Osteocyte (in vitro differentiated cells): ENCODE measurements at regions not wholly inside any gene's neighbourhood (a gene's known extent, or its start where the extent isn't known, plus 50 kb on each side); places are given as distances from the start of the nearest gene placed in this dataset.
A peak's percentile ranks its signal among the peaks of the same experiment; 100 is the strongest.

ENCODE experiments used
- DNase-seq: peaks from one replicate; pipeline ENCODE4 v3.0.0; 2021; ENCODE audit warnings: mixed read lengths; ENCODE audit not compliant: unreplicated experiment; ENCODE audit errors: extremely low spot score
- H3K27ac Mint-ChIP-seq: one replicate; pipeline ENCODE4 v1.8.0; 2021; ENCODE audit warnings: mild to moderate bottlenecking, mixed read lengths; ENCODE audit not compliant: unreplicated experiment
- H3K27me3 Mint-ChIP-seq: one replicate; pipeline ENCODE4 v1.8.0; 2021; ENCODE audit warnings: mixed read lengths; ENCODE audit not compliant: unreplicated experiment
- H3K36me3 Mint-ChIP-seq: one replicate; pipeline ENCODE4 v1.8.0; 2021; ENCODE audit warnings: mixed read lengths; ENCODE audit not compliant: unreplicated experiment
- H3K4me1 Mint-ChIP-seq: one replicate; pipeline ENCODE4 v1.8.0; 2021; ENCODE audit warnings: mixed read lengths; ENCODE audit not compliant: unreplicated experiment
- H3K4me3 Mint-ChIP-seq: one replicate; pipeline ENCODE4 v1.8.0; 2021; ENCODE audit warnings: mild to moderate bottlenecking, moderate library complexity, mixed read lengths; ENCODE audit not compliant: unreplicated experiment
- H3K9me3 Mint-ChIP-seq: one replicate; pipeline ENCODE4 v1.8.0; 2021; ENCODE audit warnings: mixed read lengths; ENCODE audit not compliant: unreplicated experiment
- CTCF ChIP-seq: fragments of 200-600 bp; sonication (generic); IDR thresholded peaks from 2 replicates; pipeline ENCODE4 v1.5.0; 2021; ENCODE audit warnings: antibody characterized with exemption, mild to moderate bottlenecking, moderate library complexity

GRCh38 chr4:164613256-164613655, 140.7 kb upstream of the SMIM31 start:
- no peak for DNase-seq
- no peaks in the 10 kb centered on the region for H3K9me3 Mint-ChIP-seq
- no peaks in the 10 kb centered on the region for H3K36me3 Mint-ChIP-seq
- peaks cover 7% of the 10 kb centered on the region for H3K4me1 Mint-ChIP-seq
- no peak overlapping the region for H3K4me3 Mint-ChIP-seq
- H3K27ac Mint-ChIP-seq: no peak overlapping the region
- H3K27me3 Mint-ChIP-seq: peaks cover 16% of the 10 kb centered on the region
- TF ChIP-seq CTCF: no peak

- no peaks in the 10 kb centered on the region for H3K9me3 Mint-ChIP-seq
- no peak overlapping the region for H3K27ac Mint-ChIP-seq
- no peak for DNase-seq
Observed at GRCh38 chr4:164613792-164614191, 140.1 kb upstream of the SMIM31 start.

GRCh38 chr4:164614329-164614728, 139.6 kb upstream of the SMIM31 start:
- no peak overlapping the region for H3K27ac Mint-ChIP-seq
- H3K27me3 Mint-ChIP-seq: peaks cover 16% of the 10 kb centered on the region

More at GRCh38 chr4:164613792-164614191, 140.1 kb upstream of the SMIM31 start:
- Mint-ChIP-seq H3K4me1 (peaks cover 7% of the 10 kb centered on the region), H3K36me3 (no peaks in the 10 kb centered on the region), H3K4me3 (no peak overlapping the region), H3K27me3 (peaks cover 16% of the 10 kb centered on the region)
- no peak for TF ChIP-seq CTCF

GRCh38 chr4:164614999-164615398, 138.9 kb upstream of the SMIM31 start:
- no peak for TF ChIP-seq CTCF

More at GRCh38 chr4:164614329-164614728, 139.6 kb upstream of the SMIM31 start:
- H3K9me3 Mint-ChIP-seq: no peaks in the 10 kb centered on the region
- DNase-seq: no peak
- H3K4me3 Mint-ChIP-seq: peak overlapping the region; percentile 1
- TF ChIP-seq CTCF: no peak
- H3K36me3 Mint-ChIP-seq: no peaks in the 10 kb centered on the region
- peaks cover 7% of the 10 kb centered on the region for H3K4me1 Mint-ChIP-seq

GRCh38 chr4:164615964-164616363, 138.0 kb upstream of the SMIM31 start:
- H3K4me3 Mint-ChIP-seq: no peak overlapping the region
- no peak for DNase-seq
- H3K36me3 Mint-ChIP-seq: no peaks in the 10 kb centered on the region
- H3K9me3 Mint-ChIP-seq: no peaks in the 10 kb centered on the region
- no peak overlapping the region for H3K27ac Mint-ChIP-seq
- no peak for TF ChIP-seq CTCF
- H3K4me1 Mint-ChIP-seq: peaks cover 7% of the 10 kb centered on the region
- H3K27me3 Mint-ChIP-seq: peaks cover 16% of the 10 kb centered on the region

More at GRCh38 chr4:164614999-164615398, 138.9 kb upstream of the SMIM31 start:
- no peak overlapping the region for H3K4me3 Mint-ChIP-seq
- H3K27ac Mint-ChIP-seq: no peak overlapping the region
- H3K27me3 Mint-ChIP-seq: peaks cover 16% of the 10 kb centered on the region
- peaks cover 7% of the 10 kb centered on the region for H3K4me1 Mint-ChIP-seq
- H3K36me3 Mint-ChIP-seq: no peaks in the 10 kb centered on the region
- no peak for DNase-seq
- no peaks in the 10 kb centered on the region for H3K9me3 Mint-ChIP-seq
